Chondrocyte (in vitro differentiated cells): ENCODE measurements at regions not wholly inside any gene's neighbourhood (a gene's known extent, or its start where the extent isn't known, plus 50 kb on each side); places are given as distances from the start of the nearest gene placed in this dataset.
"Not testable (repeated sequence)": the region's sequence is repeated elsewhere in the genome, so short reads cannot be mapped to it uniquely, and the experiment has no call there.

ENCODE experiments used
- DNase-seq: peaks from one replicate; pipeline ENCODE4 v3.0.0; 2021; ENCODE audit warnings: mixed read lengths, low spot score
- H3K27ac Mint-ChIP-seq: one replicate; pipeline ENCODE4 v1.8.0; 2021; ENCODE audit warnings: mild to moderate bottlenecking, moderate library complexity, mixed read lengths; ENCODE audit not compliant: unreplicated experiment
- H3K27me3 Mint-ChIP-seq: 2 replicates; pipeline ENCODE4 v1.8.0; 2021; ENCODE audit warnings: low read depth, mixed read lengths
- H3K36me3 Mint-ChIP-seq: 2 replicates; pipeline ENCODE4 v1.8.0; 2021; ENCODE audit warnings: low read depth, mixed read lengths
- H3K4me1 Mint-ChIP-seq: 2 replicates; pipeline ENCODE4 v1.8.0; 2021; ENCODE audit warnings: low read depth, mild to moderate bottlenecking, mixed read lengths
- H3K4me3 Mint-ChIP-seq: one replicate; pipeline ENCODE4 v1.8.0; 2021; ENCODE audit warnings: mild to moderate bottlenecking, moderate library complexity, mixed read lengths; ENCODE audit not compliant: unreplicated experiment
- H3K9me3 Mint-ChIP-seq: 2 replicates; pipeline ENCODE4 v1.8.0; 2021; ENCODE audit warnings: low read depth, mixed read lengths

DNA sequence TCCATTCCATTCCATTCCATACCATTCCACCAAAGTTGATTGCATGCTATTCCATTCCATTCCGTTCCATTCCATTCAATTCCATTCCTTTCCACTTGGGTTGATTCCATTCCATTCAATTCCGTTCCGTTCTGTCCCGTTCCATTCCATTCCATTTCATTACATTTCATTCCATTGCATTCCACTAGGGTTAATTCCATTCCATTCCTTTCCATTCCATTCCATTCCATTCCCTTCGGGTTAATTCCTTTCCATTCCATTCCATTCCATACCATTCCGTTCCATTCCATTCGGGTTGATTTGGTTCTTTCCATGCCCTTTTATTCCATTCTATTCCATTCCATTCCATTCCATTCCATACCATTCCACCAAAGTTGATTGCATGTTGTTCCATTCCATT lies 131.9 kb downstream of the CWH43 start:
- Mint-ChIP-seq H3K36me3 (peaks cover 22% of the 10 kb centered on the region), H3K9me3 (peaks cover 56% of the 10 kb centered on the region)
- not testable (repeated sequence) for H3K4me3 Mint-ChIP-seq, H3K4me1 Mint-ChIP-seq, DNase-seq, H3K27me3 Mint-ChIP-seq, H3K27ac Mint-ChIP-seq

DNA sequence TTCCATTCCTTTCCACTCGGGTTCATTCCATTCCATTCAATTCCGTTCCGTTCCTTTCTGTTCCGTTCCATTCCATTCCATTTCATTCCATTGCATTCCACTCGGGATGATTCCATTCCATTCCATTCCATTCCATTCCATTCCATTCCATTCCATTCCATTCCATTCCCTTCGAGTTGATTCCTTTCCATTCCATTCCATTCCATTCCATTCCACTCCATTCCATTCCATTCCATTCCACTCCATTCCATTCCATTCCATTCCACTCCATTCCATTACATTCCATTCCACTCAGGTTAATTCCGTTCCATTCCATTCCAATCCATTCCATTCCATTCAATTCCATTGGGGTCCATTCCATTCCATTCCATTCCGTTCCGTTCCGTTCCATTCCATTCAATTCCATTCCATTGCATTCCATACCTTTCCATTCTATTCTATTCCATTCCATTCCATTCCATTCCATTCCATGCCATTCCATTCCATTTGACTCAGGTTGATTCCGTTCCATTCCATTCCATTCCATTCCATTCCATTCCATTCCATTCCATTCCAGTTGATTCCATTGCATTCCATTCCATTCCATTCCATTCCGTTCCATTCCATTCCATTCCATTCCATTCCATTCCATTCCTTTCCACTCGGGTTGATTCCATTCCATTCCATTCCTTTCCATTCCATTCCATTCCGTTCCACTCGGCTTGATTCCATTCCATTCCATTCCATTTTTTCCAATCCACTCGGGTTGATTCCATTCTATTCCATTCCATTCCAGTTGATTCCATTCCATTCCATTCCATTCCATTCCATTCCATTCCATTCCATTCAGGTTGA lies 132.5 kb downstream of the CWH43 start:
- H3K27ac Mint-ChIP-seq, DNase-seq, H3K4me3 Mint-ChIP-seq, H3K27me3 Mint-ChIP-seq, H3K4me1 Mint-ChIP-seq: not testable (repeated sequence)
- H3K36me3 Mint-ChIP-seq: peaks cover 20% of the 10 kb centered on the region
- H3K9me3 Mint-ChIP-seq: peaks cover 51% of the 10 kb centered on the region

DNA sequence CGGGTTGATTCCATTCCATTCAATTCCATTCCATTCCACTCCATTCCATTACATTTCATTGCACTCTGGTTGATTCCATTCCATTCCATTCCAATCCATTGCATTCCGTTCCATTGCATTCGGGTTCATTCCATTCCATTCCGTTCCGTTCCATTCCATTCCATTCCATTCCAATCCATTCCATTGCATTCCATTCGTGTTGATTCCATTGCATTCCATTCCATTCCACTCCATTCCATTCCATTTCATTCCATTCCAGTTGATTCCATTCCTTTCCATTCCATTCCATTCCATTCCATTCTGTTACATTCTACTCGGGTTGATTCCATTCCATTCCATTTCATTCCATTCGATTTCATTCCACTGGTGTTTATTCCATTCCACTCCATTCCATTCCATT lies 133.3 kb downstream of the CWH43 start:
- Mint-ChIP-seq H3K9me3 (peaks cover 48% of the 10 kb centered on the region), H3K36me3 (peaks cover 19% of the 10 kb centered on the region)
- DNase-seq, H3K4me1 Mint-ChIP-seq, H3K4me3 Mint-ChIP-seq, H3K27ac Mint-ChIP-seq, H3K27me3 Mint-ChIP-seq: not testable (repeated sequence)

DNA sequence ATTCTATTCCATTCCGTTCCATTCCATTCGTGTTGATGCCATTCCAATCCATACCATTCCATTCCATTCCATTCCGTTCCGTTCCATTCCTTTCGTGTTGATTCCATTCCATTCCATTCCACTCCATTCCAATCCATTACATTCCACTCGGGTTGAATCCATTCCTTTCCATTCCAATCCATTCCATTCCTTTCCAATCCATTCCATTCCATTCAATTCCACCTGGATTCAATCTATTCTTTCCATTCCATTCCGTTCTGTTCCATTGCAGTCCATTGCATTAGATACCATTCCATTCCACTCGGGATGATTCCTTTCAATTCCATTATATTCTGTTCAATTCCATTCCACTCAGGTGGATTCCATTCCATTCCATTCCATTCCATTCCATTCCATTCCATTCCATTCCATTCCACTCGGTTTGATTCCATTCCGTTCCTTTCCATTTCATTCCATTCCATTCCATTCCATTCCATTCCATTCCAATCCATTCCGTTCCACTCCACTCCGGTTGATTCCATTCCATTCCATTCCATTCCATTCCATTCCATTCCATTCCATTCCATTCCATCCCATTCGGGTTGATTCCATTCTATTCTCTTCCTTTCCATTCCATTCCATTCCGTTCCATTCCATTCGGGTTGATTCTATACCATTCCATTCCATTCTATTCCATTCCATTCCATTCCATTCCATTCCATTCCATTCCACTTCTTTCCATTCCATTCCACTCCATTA lies 134.1 kb downstream of the CWH43 start:
- not testable (repeated sequence) for DNase-seq, H3K4me3 Mint-ChIP-seq, H3K27me3 Mint-ChIP-seq, H3K27ac Mint-ChIP-seq, H3K4me1 Mint-ChIP-seq
- peaks cover 18% of the 10 kb centered on the region for H3K36me3 Mint-ChIP-seq
- peaks cover 44% of the 10 kb centered on the region for H3K9me3 Mint-ChIP-seq

DNA sequence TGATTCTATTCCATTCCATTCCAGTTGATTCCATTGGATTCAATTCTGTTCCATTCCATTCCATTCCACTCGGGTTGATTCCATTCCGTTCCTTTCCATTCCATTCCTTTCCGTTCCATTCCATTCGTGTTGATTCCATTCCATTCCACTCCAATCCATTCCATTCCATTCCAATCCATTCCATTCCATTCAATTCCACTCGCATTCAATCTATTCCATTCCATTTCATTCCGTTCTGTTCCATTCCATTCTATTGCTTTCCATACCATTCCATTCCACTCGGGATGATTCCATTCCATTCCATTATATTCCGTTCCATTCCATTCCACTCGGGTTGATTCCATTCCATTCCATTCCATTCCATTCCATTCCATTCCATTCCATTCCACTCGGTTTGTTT lies 134.7 kb downstream of the CWH43 start:
- H3K27ac Mint-ChIP-seq, H3K4me1 Mint-ChIP-seq, H3K4me3 Mint-ChIP-seq, H3K27me3 Mint-ChIP-seq, DNase-seq: not testable (repeated sequence)
- Mint-ChIP-seq H3K9me3 (peaks cover 44% of the 10 kb centered on the region), H3K36me3 (peaks cover 18% of the 10 kb centered on the region)

DNA sequence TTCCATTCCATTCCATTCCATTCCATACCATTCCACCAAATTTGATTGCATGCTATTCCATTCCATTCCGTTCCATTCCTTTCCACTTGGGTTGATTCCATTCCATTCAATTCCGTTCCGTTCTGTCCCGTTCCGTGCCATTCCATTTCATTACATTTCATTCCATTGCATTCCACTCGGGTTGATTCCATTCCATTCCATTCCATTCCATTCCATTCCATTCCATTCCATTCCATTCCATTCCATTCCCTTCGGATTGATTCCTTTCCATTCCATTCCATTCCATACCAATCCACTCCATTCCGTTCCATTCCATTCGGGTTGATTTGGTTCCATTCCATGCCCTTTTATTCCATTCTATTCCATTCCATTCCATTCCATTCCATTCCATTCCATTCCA lies 140.4 kb downstream of the CWH43 start:
- not testable (repeated sequence) for DNase-seq, H3K4me1 Mint-ChIP-seq, H3K27me3 Mint-ChIP-seq

DNA sequence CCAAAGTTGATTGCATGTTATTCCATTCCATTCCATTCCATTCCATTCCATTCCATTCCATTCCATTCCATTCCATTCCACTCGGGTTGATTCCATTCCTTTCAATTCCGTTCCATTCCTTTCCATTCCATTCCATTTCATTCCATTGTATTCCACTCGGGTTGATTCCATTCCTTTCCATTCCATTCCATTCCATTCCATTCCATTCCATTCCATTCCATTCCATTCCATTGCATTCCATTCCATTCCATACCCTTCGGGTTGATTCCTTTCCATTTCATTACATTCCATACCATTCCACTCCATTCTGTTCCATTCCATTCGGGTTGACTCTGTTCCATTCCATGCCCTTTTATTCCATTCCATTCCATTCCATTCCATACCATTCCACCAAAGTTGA lies 140.8 kb downstream of the CWH43 start:
- H3K4me3 Mint-ChIP-seq, H3K4me1 Mint-ChIP-seq, H3K36me3 Mint-ChIP-seq, DNase-seq, H3K27me3 Mint-ChIP-seq, H3K9me3 Mint-ChIP-seq, H3K27ac Mint-ChIP-seq: not testable (repeated sequence)

More for the DNA sequence above, 140.4 kb downstream of the CWH43 start:
- H3K9me3 Mint-ChIP-seq, H3K27ac Mint-ChIP-seq, H3K36me3 Mint-ChIP-seq, H3K4me3 Mint-ChIP-seq: not testable (repeated sequence)

DNA sequence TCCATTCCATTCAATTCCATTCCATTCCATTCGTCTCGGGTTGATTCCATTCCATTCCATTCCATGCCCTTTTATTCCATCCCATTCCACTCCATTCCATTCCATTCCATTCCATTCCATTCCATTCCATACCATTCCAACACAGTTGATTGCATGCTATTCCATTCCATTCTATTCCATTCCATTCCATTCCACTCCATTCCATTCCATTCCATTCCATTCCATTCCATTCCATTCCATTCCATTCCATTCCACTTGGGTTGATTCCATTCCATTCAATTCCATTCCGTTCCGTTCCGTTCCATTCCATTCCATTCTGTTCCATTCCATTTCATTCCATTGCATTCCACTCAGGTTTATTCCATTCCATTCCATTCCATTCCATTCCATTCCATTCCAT lies 143.3 kb downstream of the CWH43 start:
- H3K27ac Mint-ChIP-seq, H3K4me1 Mint-ChIP-seq: not testable (repeated sequence)

DNA sequence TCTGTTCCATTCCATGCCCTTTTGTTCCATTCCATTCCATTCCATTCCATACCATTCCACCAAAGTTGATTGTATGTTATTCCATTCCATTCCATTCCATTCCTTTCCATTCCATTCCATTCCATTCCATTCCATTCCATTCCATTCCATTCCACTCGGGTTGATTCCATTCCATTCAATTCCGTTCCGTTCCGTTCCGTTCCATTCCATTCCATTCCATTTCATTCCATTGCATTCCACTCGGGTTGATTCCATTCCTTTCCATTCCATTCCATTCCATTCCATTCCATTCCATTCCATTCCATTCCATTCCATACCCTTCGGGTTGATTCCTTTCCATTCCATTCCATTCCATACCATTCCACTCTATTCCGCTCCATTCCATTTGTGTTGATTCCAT lies 143.8 kb downstream of the CWH43 start:
- not testable (repeated sequence) for H3K4me3 Mint-ChIP-seq, H3K27ac Mint-ChIP-seq, H3K9me3 Mint-ChIP-seq, H3K27me3 Mint-ChIP-seq, H3K36me3 Mint-ChIP-seq, DNase-seq, H3K4me1 Mint-ChIP-seq

More for the DNA sequence above, 143.3 kb downstream of the CWH43 start:
- not testable (repeated sequence) for DNase-seq, H3K9me3 Mint-ChIP-seq, H3K4me3 Mint-ChIP-seq, H3K36me3 Mint-ChIP-seq, H3K27me3 Mint-ChIP-seq

DNA sequence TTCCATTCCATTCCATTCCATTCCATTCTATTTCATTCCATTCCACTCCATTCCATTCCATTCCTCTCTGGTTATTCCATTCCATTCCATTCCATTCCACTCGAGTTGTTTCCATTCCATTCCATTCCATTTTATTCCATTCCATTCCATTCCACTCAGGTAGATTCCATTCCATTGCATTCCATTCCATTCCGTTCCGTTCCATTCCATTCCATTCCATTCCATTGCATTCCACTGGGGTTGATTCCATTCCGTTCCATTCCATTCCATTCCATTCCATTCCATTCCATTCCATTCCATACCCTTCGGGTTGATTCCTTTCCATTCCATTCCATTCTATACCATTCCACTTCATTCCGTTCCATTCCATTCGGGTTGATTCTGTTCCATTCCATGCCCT lies 144.6 kb downstream of the CWH43 start:
- H3K9me3 Mint-ChIP-seq, H3K27ac Mint-ChIP-seq, H3K4me3 Mint-ChIP-seq, H3K27me3 Mint-ChIP-seq, H3K4me1 Mint-ChIP-seq, H3K36me3 Mint-ChIP-seq, DNase-seq: not testable (repeated sequence)

DNA sequence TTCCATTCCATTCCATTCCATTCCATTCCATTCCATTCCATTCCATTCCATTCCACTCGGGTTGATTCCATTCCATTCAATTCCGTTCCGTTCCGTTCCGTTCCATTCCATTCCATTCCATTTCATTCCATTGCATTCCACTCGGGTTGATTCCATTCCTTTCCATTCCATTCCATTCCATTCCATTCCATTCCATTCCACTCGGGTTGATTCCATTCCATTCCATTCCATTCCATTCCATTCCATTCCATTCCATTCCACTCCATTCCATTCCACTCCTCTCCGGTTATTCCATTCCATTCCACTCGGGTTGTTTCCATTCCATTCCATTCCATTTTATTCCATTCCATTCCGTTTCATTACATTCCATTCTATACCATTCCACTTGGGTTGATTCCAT lies 151.0 kb downstream of the CWH43 start:
- H3K27me3 Mint-ChIP-seq, H3K4me3 Mint-ChIP-seq, H3K27ac Mint-ChIP-seq, H3K36me3 Mint-ChIP-seq, DNase-seq, H3K4me1 Mint-ChIP-seq: not testable (repeated sequence)
- peaks cover 16% of the 10 kb centered on the region for H3K9me3 Mint-ChIP-seq

DNA sequence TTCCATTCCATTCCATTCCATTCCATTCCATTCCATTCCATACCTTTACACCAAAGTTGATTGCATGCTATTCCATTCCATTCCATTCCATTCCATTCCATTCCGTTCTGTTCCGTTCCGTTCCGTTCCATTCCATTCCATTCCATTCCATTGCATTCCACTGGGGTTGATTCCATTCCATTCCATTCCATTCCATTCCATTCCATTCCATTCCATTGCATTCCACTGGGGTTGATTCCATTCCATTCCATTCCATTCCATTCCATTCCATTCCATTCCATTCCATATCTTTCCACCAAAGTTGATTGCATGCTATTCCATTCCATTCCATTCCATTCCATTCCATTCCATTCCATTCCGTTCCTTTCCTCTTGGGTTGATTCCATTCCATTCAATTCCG lies 151.9 kb downstream of the CWH43 start:
- not testable (repeated sequence) for H3K4me3 Mint-ChIP-seq, DNase-seq, H3K4me1 Mint-ChIP-seq, H3K27ac Mint-ChIP-seq, H3K27me3 Mint-ChIP-seq, H3K36me3 Mint-ChIP-seq
- H3K9me3 Mint-ChIP-seq: peaks cover 18% of the 10 kb centered on the region

DNA sequence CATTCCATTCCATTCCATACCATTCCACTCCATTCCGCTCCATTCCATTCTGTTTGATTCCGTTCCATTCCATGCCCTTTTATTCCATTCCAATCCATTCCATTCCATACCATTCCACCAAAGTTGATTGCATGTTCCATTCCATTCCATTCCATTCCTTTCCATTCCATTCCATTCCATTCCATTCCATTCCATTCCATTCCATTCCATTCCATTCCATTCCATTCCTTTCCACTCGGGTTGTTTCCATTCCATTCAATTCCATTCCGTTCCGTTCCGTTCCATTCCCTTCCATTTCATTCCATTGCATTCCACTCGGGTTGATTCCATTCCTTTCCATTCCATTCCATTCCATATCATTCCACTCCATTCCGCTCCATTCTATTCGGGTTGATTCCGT lies 152.7 kb downstream of the CWH43 start:
- H3K9me3 Mint-ChIP-seq: peaks cover 25% of the 10 kb centered on the region
- H3K4me3 Mint-ChIP-seq, H3K27me3 Mint-ChIP-seq, H3K36me3 Mint-ChIP-seq, H3K27ac Mint-ChIP-seq, DNase-seq, H3K4me1 Mint-ChIP-seq: not testable (repeated sequence)
